Endothelial cell of umbilical vein (primary cell): ENCODE measurements at regions not wholly inside any gene's neighbourhood (a gene's known extent, or its start where the extent isn't known, plus 50 kb on each side); places are given as distances from the start of the nearest gene placed in this dataset.

Experiments used
- BruUV-seq: library from RNA; stranded (reverse); fragments of 400-500 nt; replicated peaks from 2 replicates; lab custom pipeline; 2021; lab: Mats Ljungman, UMichigan
- CTCF ChIA-PET: fragments of 300-600, 350-600 bp; sonication (Branson Sonifier 250); formaldehyde crosslinking; loops from one replicate; lab custom pipeline; 2021; ENCODE audit warnings: antibody characterized with exemption, inconsistent platforms; lab: Charles Lee
- POLR2A ChIA-PET: fragments of 300-600, 350-600 bp; sonication (Branson Sonifier 250); formaldehyde crosslinking; loops from one replicate; lab custom pipeline; 2021; ENCODE audit warnings: antibody characterized with exemption, inconsistent platforms; lab: Charles Lee
- DNase-seq: peaks from one replicate; pipeline ENCODE4 v3.0.0-alpha.2; 2011; ENCODE audit warnings: low read depth, low spot score
- FAIRE-seq: peaks from 2 replicates; lab custom pipeline; 2011; peaks lifted over from hg19 to GRCh38; lab: Jason Lieb, UNC
- H2AFZ ChIP-seq: 2 replicates; pipeline ENCODE4 v1.6.0; 2012; ENCODE audit warnings: low read depth, low read length, control low read depth, inconsistent platforms
- H3K27ac ChIP-seq: 2 replicates; pipeline ENCODE4 v1.5.1; 2011; ENCODE audit warnings: low read depth, mild to moderate bottlenecking, control low read depth, low read length, moderate library complexity; ENCODE audit not compliant: insufficient read depth
- H3K27me3 ChIP-seq, 2 experiments: 2 replicates each; pipeline versions ENCODE4 v1.6.0 to v1.6.1; 2011; ENCODE audit warnings: low read length in 2 of 2, mixed read lengths in 1 of 2; ENCODE audit not compliant: control insufficient read depth in 2 of 2, insufficient read depth in 2 of 2
- H3K36me3 ChIP-seq, 2 experiments: 2 replicates in 1 of 2; 3 replicates in 1 of 2; pipeline ENCODE4 v1.5.1; 2011; ENCODE audit warnings: low read length in 2 of 2, mild to moderate bottlenecking in 1 of 2, moderate library complexity in 1 of 2; ENCODE audit not compliant: control insufficient read depth in 2 of 2, insufficient read depth in 2 of 2; ENCODE audit errors: extremely low read depth in 1 of 2
- H3K4me1 ChIP-seq: 3 replicates; pipeline ENCODE4 v1.5.1; 2011; ENCODE audit warnings: mild to moderate bottlenecking, low read length; ENCODE audit not compliant: control insufficient read depth, insufficient read depth; ENCODE audit errors: extremely low read depth
- H3K4me2 ChIP-seq: 2 replicates; pipeline ENCODE4 v1.6.1; 2011; ENCODE audit warnings: low read length, control low read depth, mixed read lengths; ENCODE audit not compliant: insufficient read depth
- H3K4me3 ChIP-seq, 3 experiments: fragments of 200-600 bp in 1 of 3; sonication (generic), shearing (Covaris generic) in 1 of 3; replicated peaks in 1 of 3; 2 replicates each; pipeline ENCODE4 v1.5.1; 2011 to 2016; ENCODE audit warnings: control low read depth in 3 of 3, low read length in 3 of 3, mild to moderate bottlenecking in 2 of 3, inconsistent platforms in 1 of 3, low read depth in 1 of 3, moderate library complexity in 1 of 3; ENCODE audit not compliant: insufficient read depth in 1 of 3
- H3K79me2 ChIP-seq: 2 replicates; pipeline ENCODE4 v1.6.0; 2012; ENCODE audit warnings: low read length, inconsistent platforms; ENCODE audit not compliant: control insufficient read depth, insufficient read depth
- H3K9ac ChIP-seq: replicated peaks from 2 replicates; pipeline ENCODE3; 2011; ENCODE audit warnings: low read length, control low read depth; ENCODE audit not compliant: insufficient read depth; ENCODE audit errors: extremely low read depth
- H3K9me1 ChIP-seq: replicated peaks from 3 replicates; pipeline ENCODE4 v1.6.0; 2011; ENCODE audit warnings: mild to moderate bottlenecking, low read length; ENCODE audit not compliant: control insufficient read depth, insufficient read depth; ENCODE audit errors: extremely low read depth
- H3K9me3 ChIP-seq: replicated peaks from 2 replicates; pipeline ENCODE4 v1.5.1; 2012; ENCODE audit warnings: low read length, inconsistent platforms; ENCODE audit not compliant: control insufficient read depth, insufficient read depth
- H4K20me1 ChIP-seq: replicated peaks from 2 replicates; pipeline ENCODE3; 2011; ENCODE audit warnings: mild to moderate bottlenecking, low read length; ENCODE audit not compliant: control insufficient read depth, insufficient read depth; ENCODE audit errors: extremely low read depth
- EZH2 ChIP-seq: IDR thresholded peaks from 2 replicates; pipeline ENCODE4 v1.6.1; 2012; ENCODE audit warnings: borderline replicate concordance, low read depth, mild to moderate bottlenecking, moderate library complexity, low read length, inconsistent platforms; ENCODE audit not compliant: severe bottlenecking
- FOS ChIP-seq: IDR thresholded peaks from 2 replicates; pipeline ENCODE4 v1.6.1; 2011; ENCODE audit warnings: mild to moderate bottlenecking, low read length, moderate library complexity, borderline replicate concordance; ENCODE audit not compliant: insufficient read depth
- JUN ChIP-seq: IDR thresholded peaks from 2 replicates; pipeline ENCODE4 v1.6.1; 2011; ENCODE audit warnings: borderline replicate concordance, low read depth; ENCODE audit not compliant: insufficient read length, insufficient read depth
- MAX ChIP-seq: IDR thresholded peaks from 2 replicates; pipeline ENCODE4 v1.6.1; 2011; ENCODE audit not compliant: insufficient read depth, insufficient read length
- MYC ChIP-seq: IDR thresholded peaks from one replicate; pipeline ENCODE4 v1.6.1; 2011; ENCODE audit warnings: mild to moderate bottlenecking, low read depth, low read length
- POLR2A ChIP-seq: IDR thresholded peaks from 2 replicates; pipeline ENCODE4 v1.6.1; 2012; ENCODE audit warnings: low read depth, mild to moderate bottlenecking, control low read depth, low read length
- POLR2AphosphoS5 ChIP-seq: IDR thresholded peaks from 2 replicates; pipeline ENCODE4 v1.6.1; 2012; ENCODE audit warnings: low read depth, mild to moderate bottlenecking, control low read depth, low read length, moderate library complexity; ENCODE audit not compliant: insufficient read depth
- dilution Hi-C: fragments of 300-500 bp; cut with MboI; formaldehyde crosslinking; loops from one replicate; pipeline ENCODE4 v1.15.0; 2019; ENCODE audit warnings: low sequenced_read_pairs; ENCODE audit not compliant: extremely low pct_ligation_motif_present
- intact Hi-C: fragments of 100-400 bp; cut with micrococcal nuclease; formaldehyde crosslinking; loops from one replicate; pipeline ENCODE4 v1.10.0; 2022
- TF ChIP-seq, protein P1 (sequence below), 2 donors: IDR thresholded peaks; 1 replicate in 1 of 2; 2 replicates in 1 of 2; pipeline ENCODE4 v1.5.1; 2011; ENCODE audit warnings: low read length in 2 of 2, mild to moderate bottlenecking in 2 of 2, moderate library complexity in 2 of 2, control low read depth in 1 of 2, inconsistent platforms in 1 of 2, low read depth in 1 of 2; ENCODE audit not compliant: insufficient read depth in 1 of 2; ENCODE audit errors: extremely low read depth in 1 of 2

DNA sequence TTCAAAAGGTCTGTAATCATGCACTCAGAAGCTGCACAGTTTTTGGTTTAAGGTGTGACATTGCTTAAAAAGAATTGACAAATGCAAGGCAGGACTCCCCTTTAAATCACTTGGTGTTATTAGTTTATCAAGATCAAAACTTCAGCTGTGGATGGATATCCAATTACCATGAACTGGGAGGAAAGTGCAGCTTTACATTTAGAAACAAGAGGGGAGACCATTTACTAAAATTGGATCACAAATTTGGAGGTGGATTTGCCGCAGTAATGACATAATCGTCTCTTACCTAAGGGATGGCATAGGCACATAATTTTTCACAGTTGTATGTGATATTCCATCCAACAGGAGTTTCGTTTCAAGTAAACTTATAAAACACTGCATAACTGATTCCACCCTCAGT lies 1610.2 kb downstream of the SLITRK5 start:
- POLR2A ChIA-PET = no interaction called here
- intact Hi-C loops = no loop called here
- Histone ChIP-seq H3K9ac (no peak overlapping the region), H3K79me2 (no peaks in the 10 kb centered on the region), H3K4me2 (no peak overlapping the region), H3K36me3 (no peaks in the 10 kb centered on the region), H3K27me3 (no peaks in the 10 kb centered on the region), H3K27ac (no peak overlapping the region), H4K20me1 (no peaks in the 10 kb centered on the region), H3K9me3 (no peaks in the 10 kb centered on the region), H2AFZ (no peak overlapping the region), H3K4me3 (no peak overlapping the region), H3K4me1 (no peaks in the 10 kb centered on the region), H3K9me1 (no peaks in the 10 kb centered on the region)
- DNase-seq (no peak), FAIRE-seq (no peak)
- dilution Hi-C loops = no loop called here
- TF ChIP-seq MYC (no peak), MAX (no peak), FOS (no peak), JUN (no peak), EZH2 (no peak), POLR2A (no peak), POLR2AphosphoS5 (no peak)
- TF ChIP-seq, protein P1, sequence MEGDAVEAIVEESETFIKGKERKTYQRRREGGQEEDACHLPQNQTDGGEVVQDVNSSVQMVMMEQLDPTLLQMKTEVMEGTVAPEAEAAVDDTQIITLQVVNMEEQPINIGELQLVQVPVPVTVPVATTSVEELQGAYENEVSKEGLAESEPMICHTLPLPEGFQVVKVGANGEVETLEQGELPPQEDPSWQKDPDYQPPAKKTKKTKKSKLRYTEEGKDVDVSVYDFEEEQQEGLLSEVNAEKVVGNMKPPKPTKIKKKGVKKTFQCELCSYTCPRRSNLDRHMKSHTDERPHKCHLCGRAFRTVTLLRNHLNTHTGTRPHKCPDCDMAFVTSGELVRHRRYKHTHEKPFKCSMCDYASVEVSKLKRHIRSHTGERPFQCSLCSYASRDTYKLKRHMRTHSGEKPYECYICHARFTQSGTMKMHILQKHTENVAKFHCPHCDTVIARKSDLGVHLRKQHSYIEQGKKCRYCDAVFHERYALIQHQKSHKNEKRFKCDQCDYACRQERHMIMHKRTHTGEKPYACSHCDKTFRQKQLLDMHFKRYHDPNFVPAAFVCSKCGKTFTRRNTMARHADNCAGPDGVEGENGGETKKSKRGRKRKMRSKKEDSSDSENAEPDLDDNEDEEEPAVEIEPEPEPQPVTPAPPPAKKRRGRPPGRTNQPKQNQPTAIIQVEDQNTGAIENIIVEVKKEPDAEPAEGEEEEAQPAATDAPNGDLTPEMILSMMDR (IDR thresholded peaks at IDR 0.05; ENCODE audit: extremely low read depth in 1 of 2, insufficient read depth in 1 of 2, low read depth in 1 of 2, low read length in 2 of 2) = no peak
- CTCF ChIA-PET = no interaction called here
- BruUV-seq = no TSS peak
